DMS 273 (cell line): ENCODE measurements at regions not wholly inside any gene's neighbourhood (a gene's known extent, or its start where the extent isn't known, plus 50 kb on each side); places are given as distances from the start of the nearest gene placed in this dataset.
"Not testable (repeated sequence)": the region's sequence is repeated elsewhere in the genome, so short reads cannot be mapped to it uniquely, and the experiment has no call there.

Experiments used
- DNase-seq: peaks from one replicate; lab custom pipeline; 2025; ENCODE audit not compliant: unreplicated experiment; lab: John Stamatoyannopoulos, UW

DNA sequence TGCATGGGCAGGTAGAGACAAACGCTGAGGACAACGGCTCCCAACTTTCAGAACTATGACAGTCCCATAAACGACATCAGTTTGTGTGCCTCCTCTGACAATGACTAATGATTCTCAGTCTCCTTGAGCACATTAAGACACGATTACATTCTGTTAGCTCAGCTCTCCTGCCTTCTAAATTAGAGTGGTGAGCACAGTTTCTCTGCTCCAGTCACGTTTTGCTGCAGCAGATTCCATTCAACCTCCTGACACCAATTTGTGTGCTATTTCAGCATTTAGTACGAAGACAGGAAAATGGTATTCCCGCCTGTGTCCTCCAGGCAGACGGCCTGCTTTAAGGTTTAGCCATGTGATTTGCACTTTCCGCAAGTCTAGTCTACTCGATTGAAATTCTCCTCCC is 458.4 kb upstream of the CFAP20DC start:
- no peak for DNase-seq

GRCh38 chr3:59506191-59506590 is 456.4 kb upstream of the CFAP20DC start:
- no peak for DNase-seq

DNA sequence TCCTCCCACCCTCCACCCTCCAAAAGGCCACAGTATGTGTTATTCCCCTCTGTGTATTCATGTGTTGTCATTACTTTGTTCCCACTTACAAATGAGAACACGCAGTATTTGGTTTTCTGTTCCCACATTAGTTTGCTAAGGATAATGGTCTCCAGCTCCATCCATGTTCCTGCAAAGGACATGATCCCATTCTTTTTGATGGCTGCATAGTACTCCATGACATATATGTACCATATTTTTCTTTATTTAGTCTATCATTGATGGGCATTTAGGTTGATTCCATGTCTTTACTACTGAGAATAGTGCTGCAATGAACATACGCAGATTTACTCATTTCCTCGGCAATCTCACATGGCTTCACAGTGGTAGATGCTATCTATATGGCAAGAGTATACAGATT is 453.6 kb upstream of the CFAP20DC start:
- DNase-seq: no peak

- no peak for DNase-seq
Observed at GRCh38 chr3:59502806-59503205, 453.0 kb upstream of the CFAP20DC start.

DNA sequence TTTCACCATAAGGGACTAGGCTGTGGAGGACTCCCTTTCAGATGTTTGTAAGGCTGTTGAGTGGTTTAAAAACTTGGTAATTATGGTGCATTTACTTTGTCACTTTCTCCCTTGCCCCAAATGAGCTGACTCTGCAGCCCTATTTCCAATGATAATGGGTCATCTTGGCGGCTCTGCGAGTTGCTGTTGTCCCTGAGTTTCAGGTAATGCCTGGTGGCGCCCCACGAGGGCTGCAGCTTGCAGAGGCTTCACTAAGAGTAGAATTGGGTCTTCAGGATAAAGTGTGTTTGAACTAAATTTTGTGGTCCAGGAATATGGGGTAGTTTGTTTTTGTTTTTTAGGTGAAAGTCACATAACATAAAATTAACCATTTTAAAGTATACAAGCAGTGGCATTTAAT is 450.1 kb upstream of the CFAP20DC start:
- no peak for DNase-seq

DNA sequence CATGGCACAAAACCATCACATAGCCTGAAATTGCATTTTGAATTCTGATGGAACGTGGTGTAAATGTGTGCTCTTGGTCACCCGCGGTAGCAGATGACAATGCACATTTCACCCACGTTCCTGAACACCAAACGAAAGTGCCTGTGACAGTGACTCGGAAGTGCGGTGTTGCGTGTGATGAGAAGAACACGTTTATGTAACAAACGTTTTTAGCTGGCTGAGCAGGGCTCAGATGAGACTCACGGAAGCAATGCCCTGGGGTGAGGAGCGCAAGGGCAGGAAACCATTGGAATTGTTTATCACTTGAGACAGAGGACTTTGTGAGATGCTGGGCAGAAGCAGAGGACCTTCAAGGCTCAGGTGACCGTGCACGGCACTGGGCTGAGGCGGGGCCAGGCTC is 449.2 kb upstream of the CFAP20DC start:
- DNase-seq: no peak

DNA sequence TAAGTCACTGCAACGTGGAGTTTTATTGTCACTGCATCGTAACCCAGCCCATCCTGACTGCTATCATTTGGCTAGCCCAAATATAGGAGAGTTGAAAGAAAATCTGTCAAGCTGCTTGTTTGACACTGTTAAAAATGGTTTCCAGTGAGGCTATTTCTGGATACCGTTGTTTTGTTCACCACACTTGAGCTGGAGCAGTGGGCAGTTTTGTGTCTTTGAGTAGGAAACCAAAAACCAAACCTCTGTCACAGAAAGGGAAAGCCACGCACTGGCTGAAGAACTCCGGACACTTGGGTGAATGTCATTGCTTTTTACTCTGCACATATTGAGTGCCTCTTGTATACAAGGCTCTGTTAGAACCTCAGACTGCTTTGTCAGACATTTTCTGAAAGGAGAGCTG is 446.4 kb upstream of the CFAP20DC start:
- no peak for DNase-seq

GRCh38 chr3:59494969-59495368 is 445.1 kb upstream of the CFAP20DC start:
- not testable (repeated sequence) for DNase-seq

DNA sequence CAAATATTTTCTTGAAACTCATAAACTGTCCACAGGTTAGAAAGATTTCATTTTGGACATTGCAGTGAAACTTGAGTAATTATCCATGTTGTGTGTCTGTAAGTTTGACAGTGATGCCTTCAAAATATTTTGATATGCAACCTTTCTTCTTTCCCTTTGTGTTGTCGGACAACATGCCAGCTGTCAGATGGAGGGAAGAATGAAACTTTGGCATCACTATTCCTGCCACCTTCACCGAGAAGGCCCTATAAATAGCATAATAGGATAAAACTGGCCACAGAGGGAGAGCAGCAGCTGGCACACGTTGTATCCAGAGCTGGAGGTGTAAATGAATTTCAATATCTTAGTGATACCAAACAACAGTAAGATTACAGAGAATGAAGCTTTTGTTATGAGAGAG is 436.7 kb upstream of the CFAP20DC start:
- peak; percentile 0 for DNase-seq

DNA sequence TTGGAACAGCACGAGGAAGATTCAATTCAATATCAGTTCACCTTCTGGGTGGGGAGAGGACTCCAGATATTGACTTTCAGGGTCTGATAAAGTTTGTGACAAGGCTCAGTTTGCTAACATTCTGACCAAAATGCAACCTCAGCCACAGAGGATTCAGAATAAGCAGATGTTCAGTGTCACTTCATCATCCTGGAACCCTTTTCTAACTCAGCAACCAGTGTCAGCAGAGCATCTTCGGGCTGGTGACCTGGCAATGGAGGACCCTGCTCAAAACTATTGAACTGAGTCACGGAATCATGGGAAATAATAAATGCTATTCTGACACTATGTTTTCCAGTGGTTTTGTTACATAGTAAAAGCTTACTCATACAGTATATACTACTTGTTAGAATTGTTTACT is 433.4 kb upstream of the CFAP20DC start:
- no peak for DNase-seq

DNA sequence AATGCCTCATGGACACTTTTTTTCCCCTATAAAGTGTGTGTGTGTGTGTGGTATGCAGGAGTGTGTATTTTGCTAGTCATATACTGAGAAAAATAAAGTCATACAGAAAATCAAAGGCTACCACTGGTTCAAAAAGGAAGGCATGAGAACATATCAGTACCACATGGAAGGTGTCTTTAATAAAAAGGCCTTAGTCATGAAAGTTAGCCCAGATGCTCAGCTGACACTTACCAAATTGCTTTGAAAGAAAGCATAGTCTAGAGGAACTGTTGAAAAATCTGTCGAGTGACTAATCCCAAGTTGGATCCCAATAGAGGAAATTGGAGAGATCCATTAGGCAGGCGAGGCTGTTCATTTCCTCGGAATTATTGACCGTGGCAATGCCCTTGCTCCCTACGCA is 432.9 kb upstream of the CFAP20DC start:
- DNase-seq: no peak

GRCh38 chr3:59481776-59482400 is 432.1 kb upstream of the CFAP20DC start:
- DNase-seq: no peak

GRCh38 chr3:59480486-59480995 is 430.7 kb upstream of the CFAP20DC start:
- DNase-seq: peak; percentile 3

GRCh38 chr3:59473636-59474035 is 423.8 kb upstream of the CFAP20DC start:
- no peak for DNase-seq

- DNase-seq: no peak
Observed at GRCh38 chr3:59472541-59472940, 422.7 kb upstream of the CFAP20DC start.

DNA sequence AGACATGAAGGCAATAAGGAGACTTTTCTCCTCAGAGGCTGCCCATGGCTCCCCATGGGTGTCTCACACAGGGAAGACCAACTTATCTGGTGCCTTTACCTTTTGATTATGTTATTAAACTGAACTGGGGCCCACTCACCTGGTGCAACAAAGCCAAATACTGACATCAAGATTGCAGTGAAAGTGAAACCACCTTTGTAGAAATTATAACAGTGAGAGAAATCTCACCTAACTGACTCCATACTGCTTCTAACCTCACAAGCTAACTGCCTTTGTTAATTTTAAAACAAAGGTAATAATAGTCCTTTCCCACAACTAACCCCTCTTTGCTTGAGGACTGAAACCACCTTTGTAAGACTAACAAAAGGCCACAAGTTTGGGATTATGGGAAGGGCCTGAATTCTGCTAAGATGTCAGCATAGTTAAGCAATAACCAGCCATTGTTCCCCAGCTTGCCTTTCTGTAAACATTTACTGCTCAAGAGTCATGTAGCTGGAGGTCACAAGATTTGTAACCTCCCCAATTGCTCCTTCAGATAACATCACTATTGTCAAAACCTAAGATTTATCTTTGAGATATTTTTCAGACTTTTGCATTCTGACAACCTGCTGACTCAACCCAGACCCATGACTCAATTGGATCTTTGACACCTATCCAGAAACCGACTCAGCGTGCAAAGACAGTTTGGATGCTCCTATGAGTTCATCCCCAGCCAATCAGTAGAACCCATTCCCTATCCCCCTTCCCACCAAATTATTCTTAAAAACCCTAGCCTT is 420.3 kb upstream of the CFAP20DC start:
- DNase-seq: no peak

DNA sequence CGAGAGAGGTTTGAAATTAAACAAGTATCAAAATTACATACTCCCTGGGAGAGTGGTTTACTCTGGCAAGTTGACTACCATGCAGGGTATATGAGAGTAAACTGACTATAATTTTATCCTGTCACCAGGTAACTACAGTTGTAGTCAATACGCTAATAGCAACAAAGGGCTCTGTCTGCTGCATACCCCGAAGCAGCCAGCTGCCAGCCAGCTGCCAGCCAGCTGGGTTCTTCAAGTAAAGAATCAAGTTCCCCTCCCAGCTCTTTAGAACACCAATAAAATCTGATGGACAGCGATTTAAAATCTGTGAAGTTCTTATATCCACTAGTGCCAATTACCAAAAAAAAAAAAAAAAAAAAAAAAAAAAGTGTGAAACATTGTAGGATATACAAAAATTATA is 417.7 kb upstream of the CFAP20DC start:
- DNase-seq: peak; percentile 14

DNA sequence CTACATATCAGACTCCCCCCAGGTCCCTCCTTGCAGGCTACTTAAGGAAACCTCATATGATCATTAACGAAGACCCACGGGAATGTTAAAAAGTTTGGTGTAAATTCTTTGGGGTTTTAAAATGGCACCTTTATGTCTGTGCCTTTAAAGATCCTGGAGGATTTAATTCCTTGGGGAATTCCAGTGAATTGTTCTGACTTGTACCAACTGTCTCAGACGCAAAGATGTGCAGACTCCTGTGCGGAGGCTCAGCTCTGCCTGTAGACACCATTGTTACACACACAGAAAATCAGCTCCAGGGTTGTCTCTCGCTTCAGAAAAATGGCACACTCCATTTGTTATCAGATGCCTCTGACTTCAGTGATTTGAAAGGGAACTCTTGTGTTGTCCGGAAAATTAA is 414.4 kb upstream of the CFAP20DC start:
- no peak for DNase-seq

GRCh38 chr3:59463253-59463652 is 413.4 kb upstream of the CFAP20DC start:
- no peak for DNase-seq

DNA sequence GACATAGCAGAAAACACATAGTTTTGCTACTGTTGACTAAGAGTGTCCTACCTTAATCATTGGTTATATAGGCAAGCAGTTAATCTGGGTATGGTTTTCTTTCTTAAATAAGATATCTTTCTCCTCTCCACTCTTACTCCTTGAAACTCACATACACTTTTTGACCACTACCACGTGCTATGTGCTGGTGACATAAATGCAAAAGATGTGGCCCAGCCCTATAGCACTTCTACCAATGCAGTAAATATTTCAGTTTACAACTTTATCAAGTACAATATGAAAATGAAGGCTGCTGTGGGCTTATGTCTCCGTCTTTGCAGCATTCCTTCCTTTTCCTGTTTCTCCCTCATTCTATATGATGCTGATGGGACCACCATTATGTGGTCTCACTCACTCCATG is 410.2 kb upstream of the CFAP20DC start:
- DNase-seq: no peak

- DNase-seq: no peak
Observed at GRCh38 chr3:59456852-59457485, 407.1 kb upstream of the CFAP20DC start.
